NOMO-1 (cell line): ENCODE measurements at regions not wholly inside any gene's neighbourhood (a gene's known extent, or its start where the extent isn't known, plus 50 kb on each side); places are given as distances from the start of the nearest gene placed in this dataset.

Experiments
- DNase-seq, 2 experiments: peaks; one replicate each; lab custom pipeline; 2025; ENCODE audit not compliant: unreplicated experiment in 2 of 2; lab: John Stamatoyannopoulos, UW

- no peak for DNase-seq
These were observed 67.8 kb upstream of the HDAC4 start for GRCh38 chr2:239468491-239469105.

GRCh38 chr2:239467956-239468490 lies 67.2 kb upstream of the HDAC4 start:
- no peak for DNase-seq

DNA sequence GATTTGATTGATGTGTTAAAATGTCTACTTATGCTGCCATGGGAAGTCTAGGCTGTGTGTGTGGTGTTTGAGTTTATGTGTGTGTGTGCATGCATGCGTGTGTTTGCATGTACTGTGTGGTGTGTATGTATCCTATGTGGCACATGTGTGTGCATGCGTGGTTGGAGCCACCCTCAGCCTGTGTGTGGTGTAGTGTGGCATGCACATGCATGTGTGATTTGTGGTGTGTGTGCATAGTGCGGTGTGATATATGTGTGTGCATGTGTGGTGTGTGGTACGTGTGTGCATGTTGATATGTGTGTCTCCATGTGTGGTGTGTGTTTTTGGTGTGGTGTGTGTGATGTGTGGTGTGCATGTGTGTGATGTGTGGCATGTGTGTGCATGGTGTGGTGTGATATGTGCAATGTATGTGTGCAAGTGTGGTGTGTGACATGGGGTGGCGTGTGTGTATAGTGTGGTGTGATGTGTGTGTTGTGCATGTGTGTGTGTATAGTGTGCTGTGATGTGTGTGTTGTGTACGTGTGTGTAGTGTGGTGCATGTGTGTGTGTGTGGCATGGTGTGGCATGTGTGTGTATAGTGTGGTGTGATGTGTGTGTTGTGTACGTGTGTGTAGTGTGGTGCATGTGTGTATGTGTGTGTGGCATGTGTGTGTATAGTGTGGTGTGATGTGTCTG lies 66.6 kb upstream of the HDAC4 start:
- no peak for DNase-seq

DNA sequence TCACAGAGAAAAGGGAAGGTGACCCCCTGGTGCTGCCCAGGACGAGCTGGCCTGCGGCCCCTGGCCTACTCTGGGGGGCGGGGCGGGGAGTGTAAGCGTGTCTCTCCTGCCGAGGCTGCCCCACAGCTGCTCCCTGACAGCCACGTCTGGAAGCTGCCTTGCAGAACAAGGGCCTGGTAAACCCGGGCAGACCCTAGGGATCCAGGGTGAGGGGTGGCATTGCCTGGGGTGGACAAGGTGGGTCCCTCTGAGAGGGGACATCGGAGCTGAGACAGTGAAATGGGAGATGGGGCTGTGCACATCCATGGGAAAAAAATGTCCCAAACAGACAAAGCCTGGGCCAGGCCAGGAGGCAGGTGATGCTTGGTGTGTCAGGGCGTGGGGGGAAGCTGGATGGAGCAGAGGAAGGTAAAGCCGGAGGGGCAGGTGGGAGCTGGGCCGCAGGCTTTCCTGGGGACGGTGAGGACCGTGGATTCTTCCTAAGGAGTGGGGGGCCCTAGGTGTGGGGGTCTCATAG lies 66.0 kb upstream of the HDAC4 start:
- no peak for DNase-seq

DNA sequence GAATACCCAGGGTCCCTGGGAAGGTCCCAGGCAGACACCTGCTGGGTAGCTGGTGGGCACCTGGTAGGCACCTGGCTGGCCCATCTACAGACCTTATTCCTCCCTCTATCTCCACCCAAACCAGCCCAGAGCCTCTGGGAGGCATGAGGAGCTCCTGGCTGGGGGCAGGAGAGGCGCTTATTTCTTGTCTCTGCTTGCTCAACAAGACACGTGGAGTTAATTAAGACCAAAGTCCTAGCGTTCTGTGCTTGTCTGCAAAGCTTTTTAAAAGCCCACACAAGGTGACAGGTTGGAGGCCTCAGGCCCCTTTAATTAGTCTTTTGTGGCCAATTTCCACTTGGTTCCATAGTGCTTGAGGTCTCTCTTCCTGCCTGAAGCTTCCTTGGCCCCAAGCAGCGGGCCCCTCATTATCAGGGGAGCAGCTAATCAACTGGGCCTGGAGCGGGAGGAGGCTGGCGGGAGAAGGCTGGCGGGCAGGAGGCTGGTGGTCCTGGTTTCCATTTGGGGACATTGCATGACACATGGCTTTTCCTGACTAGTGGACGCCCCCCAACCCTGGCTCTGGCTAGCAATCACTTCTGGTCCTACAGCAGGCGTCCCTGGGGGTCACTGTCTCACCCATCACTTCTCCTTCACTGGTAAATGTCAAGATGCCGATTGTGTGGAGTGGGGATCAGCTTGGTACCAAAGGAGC lies 65.4 kb upstream of the HDAC4 start:
- peak; percentile 12 to 18 for DNase-seq

- DNase-seq: peak; percentile 57 to 76
These were observed 64.5 kb upstream of the HDAC4 start for GRCh38 chr2:239465017-239466001.

DNA sequence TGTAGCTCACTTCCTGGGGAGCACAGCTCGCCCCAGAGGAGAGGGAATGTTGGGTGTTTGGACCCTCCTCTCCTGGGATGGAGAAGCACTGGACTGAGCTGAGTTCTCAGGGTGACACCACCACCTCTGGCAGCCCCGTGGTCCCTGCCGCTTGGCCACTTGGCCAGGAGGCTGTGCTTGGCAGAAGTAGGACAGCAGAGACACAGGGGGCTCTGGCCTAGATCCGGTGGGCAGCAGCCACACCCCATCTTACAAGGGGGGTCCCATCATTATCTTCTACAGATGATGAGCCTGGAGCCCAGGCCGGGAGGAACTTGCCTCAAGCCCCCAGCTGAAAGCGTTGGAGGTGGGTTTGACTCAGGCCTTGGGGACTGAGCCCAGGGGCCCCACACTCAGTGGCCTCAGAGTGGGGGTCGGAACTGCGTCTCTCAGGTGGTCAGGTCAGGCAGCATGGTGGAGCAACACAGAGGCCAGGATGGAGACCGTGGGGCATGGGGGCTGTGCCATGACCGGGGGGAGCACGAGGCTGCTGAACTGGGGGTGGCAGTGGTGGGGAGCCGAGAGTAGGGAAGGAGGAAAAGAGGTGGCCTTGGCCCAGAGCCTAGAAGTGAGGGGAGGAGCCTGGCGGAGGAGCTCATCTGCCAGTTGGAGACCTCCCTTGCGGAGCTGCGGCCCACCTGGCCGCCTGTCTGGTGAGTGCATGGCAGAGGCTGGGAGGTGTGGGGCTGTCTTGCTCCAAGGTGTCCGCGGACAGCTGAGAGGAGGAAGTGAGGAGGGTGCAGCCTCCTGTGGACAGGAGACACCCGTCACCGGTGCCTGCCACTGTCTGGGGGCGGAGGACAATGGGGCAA lies 63.6 kb upstream of the HDAC4 start:
- DNase-seq: no peak

DNA sequence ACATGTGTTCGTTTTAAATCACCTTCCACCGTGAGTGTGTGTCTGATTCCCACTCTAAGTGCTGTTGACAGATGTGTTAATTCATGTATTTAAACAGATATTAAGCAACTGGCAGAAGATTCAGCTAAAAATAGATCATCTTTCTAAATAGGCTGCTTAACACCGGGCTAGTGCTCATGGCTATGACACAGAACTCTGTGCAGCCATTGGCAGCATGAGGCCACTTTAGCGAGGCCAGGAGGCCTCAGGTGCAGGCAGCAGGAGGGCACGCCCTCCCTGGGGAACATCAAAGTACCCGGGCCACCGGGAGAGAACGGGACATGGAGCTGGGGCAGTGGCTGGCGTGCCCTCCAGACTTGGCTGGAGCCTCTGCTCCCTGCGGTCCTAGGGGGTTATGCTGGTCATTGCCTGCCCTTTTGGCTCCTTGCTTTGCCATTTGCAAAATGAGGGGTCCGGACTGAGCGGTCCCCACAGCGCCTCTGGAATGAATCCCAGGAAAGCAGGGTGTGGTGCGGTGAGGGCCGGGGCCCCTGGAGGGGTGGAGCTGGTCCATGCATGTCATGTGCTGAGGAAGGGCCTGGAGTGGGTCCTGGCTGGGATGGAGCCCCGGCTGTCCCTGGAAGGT lies 62.8 kb upstream of the HDAC4 start:
- peak; percentile 4 to 57 for DNase-seq

DNA sequence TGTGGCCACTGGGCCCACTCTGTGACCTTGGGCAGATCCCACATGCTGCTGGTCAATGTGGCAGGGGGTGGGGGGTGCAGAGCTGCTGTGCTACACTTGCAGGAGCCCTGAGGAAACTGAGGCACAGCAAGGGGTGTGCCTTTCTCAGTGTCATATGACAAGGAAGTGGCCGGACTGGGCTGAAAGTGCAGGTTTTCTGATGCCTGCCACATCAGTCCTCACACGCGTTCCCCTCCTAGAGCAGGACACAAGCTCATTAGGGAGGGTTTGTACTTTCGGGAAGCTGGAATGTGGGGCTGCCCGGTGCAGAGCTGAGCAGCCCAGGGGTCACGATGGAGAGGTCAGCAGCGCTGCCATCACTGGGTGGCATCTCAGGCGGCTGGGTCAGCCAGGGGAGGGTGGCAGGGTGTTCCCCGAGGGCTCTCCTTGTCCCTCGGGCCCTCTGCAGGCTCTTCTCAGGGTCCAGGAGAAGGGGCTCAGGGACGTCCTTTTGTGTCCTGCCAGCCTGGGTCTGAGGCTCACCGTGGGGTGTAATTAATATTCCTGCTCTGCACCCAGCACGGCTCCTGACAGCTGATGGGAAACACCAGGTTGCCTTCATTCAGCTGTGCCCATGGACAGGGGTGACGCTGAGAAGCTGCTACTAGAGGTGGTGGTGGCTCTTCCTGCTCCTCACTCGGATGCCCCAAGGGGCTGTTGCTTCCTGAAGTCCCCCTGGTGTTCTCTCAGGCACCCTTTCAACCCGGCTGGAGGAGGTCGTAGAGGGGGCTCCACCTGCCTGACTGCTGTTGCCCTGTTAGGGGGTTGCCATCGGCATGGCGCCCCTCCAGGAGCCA lies 62.1 kb upstream of the HDAC4 start:
- DNase-seq: no peak

DNA sequence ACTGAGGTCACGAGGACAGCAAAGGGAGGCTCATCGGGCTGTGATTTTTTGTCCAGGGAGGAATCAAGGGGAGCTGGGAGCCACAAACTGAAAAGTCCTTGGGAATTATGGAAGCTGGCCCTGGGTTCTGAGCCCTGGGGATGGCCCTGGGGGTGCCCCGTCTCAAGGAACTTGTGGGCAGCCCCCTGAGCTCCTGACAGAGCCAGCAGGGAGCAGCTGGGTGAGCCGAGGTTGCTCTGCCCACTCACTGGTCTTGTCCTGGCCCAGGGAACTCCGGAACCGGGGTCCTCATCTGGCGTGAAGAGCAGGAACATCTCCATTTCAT lies 61.3 kb upstream of the HDAC4 start:
- DNase-seq: no peak

GRCh38 chr2:239461291-239462190 lies 60.7 kb upstream of the HDAC4 start:
- DNase-seq: no peak

GRCh38 chr2:239460780-239461179 lies 60.0 kb upstream of the HDAC4 start:
- no peak for DNase-seq

DNA sequence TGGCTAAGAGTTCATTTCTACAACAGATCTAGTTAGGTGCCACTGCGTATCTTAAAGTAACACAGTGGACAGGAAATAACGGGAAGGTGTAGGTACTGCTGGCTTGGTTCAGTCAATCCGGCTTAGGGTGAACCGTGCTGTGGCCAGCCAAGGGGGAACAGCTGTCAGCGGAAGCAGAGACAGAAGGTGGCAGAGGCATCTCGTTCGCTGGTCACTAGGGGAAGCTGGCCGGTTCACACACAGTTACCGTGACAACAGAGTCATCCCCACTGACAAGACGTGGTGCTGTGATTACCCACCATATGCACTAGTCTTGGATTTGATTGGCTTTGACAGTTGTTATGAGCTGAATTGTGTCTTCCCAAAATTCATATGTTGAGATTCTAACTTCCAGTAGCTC lies 58.8 kb upstream of the HDAC4 start:
- no peak for DNase-seq

DNA sequence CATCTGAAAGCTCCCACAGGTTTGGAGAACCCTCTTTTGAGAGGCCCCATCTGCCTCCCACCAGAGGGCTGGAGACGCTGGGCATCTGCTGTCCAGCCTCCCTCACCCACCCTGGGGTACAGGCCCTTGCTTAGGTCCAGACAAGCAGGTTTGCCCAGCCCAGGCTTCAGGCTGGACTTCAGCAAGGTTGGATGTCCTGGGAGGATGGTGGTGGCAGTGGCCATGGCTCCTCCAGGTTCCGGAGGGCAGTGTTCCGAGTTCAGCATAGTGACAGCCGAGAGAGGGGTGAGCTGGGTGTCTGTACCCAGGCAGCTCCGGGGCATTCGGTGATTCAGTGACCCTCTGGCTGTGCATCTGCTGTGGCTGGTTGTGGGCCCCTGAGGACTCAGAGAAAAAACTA lies 58.2 kb upstream of the HDAC4 start:
- DNase-seq: no peak

DNA sequence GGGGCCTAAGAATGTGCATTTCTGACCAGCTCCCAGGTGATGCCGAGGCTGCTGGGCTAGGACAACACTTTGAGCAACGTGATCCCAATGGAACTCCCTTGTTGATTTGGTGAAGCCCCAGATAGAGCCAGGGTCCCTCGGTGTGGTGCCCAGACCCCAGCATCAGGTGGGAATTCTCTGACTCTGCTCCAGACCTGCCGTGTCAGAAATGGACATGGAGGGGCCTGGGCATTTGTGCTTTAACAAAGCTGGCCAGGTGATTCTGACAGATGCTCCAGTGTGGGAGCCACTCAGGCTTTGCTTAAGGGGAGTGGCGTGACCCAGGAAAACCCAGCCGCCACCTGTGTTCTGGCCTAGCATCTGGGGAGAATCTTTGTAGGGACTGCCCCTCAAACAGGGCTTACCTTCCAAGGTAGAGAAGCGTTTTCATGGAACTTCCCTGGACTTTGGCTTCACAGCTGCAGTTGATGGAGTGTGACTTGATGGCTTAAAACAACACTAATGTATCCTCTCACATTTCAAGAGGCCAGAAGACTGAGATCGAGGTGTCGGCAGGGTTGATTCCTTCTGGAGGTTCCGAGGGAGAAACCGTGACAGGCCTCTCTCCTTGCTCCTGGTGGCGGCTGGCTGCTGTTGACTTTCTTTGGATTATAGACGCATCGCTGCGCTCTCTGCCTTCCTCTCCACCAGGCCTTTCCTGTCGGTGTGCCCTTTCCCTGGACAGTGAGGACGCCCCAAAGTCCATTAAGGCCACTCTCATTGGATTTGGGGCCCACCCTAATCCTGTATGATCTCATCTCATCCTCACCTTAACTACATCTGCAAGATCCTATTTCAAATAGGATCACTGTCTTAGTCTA lies 57.0 kb upstream of the HDAC4 start:
- no peak for DNase-seq

- no peak for DNase-seq
These were observed 56.1 kb upstream of the HDAC4 start for GRCh38 chr2:239456940-239457339.
